Neutrophil (primary cell): ENCODE measurements at regions not wholly inside any gene's neighbourhood (a gene's known extent, or its start where the extent isn't known, plus 50 kb on each side); places are given as distances from the start of the nearest gene placed in this dataset.
"Not testable (repeated sequence)": the region's sequence is repeated elsewhere in the genome, so short reads cannot be mapped to it uniquely, and the experiment has no call there.

ENCODE experiments used
- H3K27ac ChIP-seq: fragments of 200-600 bp; sonication (generic); 2 replicates; pipeline ENCODE4 v1.5.1; 2016; ENCODE audit warnings: mild to moderate bottlenecking, moderate library complexity
- H3K27me3 ChIP-seq: fragments of 200-600 bp; sonication (generic); 2 replicates; pipeline ENCODE4 v1.6.0; 2016; ENCODE audit warnings: mild to moderate bottlenecking
- H3K36me3 ChIP-seq: fragments of 200-600 bp; sonication (generic); 2 replicates; pipeline ENCODE4 v1.5.1; 2017
- H3K4me1 ChIP-seq, 2 experiments: fragments of 200-600 bp in 1 of 2; sonication (generic) in 1 of 2; 1 replicate in 1 of 2; 2 replicates in 1 of 2; pipeline versions ENCODE4 v1.5.1 to v1.6.1; 2013 to 2016; ENCODE audit warnings: low read depth in 1 of 2, low read length in 1 of 2, mild to moderate bottlenecking in 1 of 2, moderate library complexity in 1 of 2; ENCODE audit not compliant: control insufficient read depth in 1 of 2, insufficient read depth in 1 of 2
- H3K4me3 ChIP-seq, 2 experiments: fragments of 200-600 bp in 1 of 2; sonication (generic) in 1 of 2; 1 replicate in 1 of 2; 2 replicates in 1 of 2; pipeline ENCODE4 v1.5.1; 2013 to 2016; ENCODE audit warnings: low read depth in 1 of 2, low read length in 1 of 2, mild to moderate bottlenecking in 1 of 2, moderate library complexity in 1 of 2
- H3K9me3 ChIP-seq: fragments of 200-600 bp; sonication (generic); 2 replicates; pipeline ENCODE4 v1.5.1; 2016
- TF ChIP-seq, protein P1 (sequence below): fragments of 200-600 bp; sonication (generic); IDR thresholded peaks from 2 replicates; pipeline ENCODE4 v1.5.1; 2016; ENCODE audit warnings: antibody characterized with exemption

DNA sequence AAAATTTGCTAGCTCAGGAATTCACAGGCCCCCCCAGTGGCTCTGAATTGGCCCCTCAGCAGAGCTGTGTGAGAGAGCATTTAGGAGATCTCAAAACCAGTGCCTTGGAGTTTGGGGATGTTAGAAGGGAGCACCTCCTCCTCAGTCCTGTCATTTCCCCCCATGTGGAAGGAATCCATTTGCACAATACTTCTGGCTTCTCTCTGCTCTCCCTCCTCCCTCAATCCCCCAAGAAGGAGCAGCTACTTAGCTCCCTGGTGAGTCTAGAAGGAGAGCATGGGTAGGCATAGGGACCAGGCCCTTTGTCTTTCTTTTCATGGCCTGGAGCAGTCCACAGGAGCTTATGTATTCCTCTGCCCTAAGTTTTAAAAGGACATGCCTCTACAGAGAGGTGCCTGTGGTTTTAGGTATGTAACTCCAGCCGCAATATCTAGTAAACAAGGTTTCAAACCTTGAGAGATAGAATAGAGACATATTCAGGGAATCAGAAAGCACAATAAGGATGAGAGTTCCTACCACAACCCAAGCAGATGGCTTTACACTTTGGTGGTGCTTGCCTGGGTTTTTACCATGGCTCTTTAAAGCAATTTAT is 199.4 kb downstream of the FCRL5 start:
- H3K9me3 ChIP-seq = no peaks in the 10 kb centered on the region
- H3K4me1 ChIP-seq = no peaks in the 10 kb centered on the region
- no peak overlapping the region for H3K4me3 ChIP-seq
- no peak overlapping the region for H3K27ac ChIP-seq
- no peaks in the 10 kb centered on the region for H3K36me3 ChIP-seq
- TF ChIP-seq, protein P1, sequence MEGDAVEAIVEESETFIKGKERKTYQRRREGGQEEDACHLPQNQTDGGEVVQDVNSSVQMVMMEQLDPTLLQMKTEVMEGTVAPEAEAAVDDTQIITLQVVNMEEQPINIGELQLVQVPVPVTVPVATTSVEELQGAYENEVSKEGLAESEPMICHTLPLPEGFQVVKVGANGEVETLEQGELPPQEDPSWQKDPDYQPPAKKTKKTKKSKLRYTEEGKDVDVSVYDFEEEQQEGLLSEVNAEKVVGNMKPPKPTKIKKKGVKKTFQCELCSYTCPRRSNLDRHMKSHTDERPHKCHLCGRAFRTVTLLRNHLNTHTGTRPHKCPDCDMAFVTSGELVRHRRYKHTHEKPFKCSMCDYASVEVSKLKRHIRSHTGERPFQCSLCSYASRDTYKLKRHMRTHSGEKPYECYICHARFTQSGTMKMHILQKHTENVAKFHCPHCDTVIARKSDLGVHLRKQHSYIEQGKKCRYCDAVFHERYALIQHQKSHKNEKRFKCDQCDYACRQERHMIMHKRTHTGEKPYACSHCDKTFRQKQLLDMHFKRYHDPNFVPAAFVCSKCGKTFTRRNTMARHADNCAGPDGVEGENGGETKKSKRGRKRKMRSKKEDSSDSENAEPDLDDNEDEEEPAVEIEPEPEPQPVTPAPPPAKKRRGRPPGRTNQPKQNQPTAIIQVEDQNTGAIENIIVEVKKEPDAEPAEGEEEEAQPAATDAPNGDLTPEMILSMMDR = no peak
- no peaks in the 10 kb centered on the region for H3K27me3 ChIP-seq

GRCh38 chr1:157352216-157352615 is 200.1 kb downstream of the FCRL5 start:
- H3K4me3 ChIP-seq = no peak overlapping the region
- no peak overlapping the region for H3K27ac ChIP-seq
- H3K27me3 ChIP-seq = no peaks in the 10 kb centered on the region
- no peaks in the 10 kb centered on the region for H3K36me3 ChIP-seq
- TF ChIP-seq, protein P1 = no peak
- no peaks in the 10 kb centered on the region for H3K9me3 ChIP-seq
- no peaks in the 10 kb centered on the region for H3K4me1 ChIP-seq

GRCh38 chr1:157351800-157352199 is 200.5 kb downstream of the FCRL5 start:
- not testable (repeated sequence) for H3K4me3 ChIP-seq, H3K4me1 ChIP-seq, H3K9me3 ChIP-seq, H3K27ac ChIP-seq, H3K27me3 ChIP-seq, H3K36me3 ChIP-seq

- Histone ChIP-seq H3K36me3 (no peaks in the 10 kb centered on the region), H3K9me3 (no peaks in the 10 kb centered on the region), H3K27me3 (no peaks in the 10 kb centered on the region), H3K27ac (no peak overlapping the region), H3K4me1 (no peaks in the 10 kb centered on the region), H3K4me3 (no peak overlapping the region)
- TF ChIP-seq, protein P1 = no peak
Observed at GRCh38 chr1:157348538-157349480, 203.5 kb downstream of the FCRL5 start.

DNA sequence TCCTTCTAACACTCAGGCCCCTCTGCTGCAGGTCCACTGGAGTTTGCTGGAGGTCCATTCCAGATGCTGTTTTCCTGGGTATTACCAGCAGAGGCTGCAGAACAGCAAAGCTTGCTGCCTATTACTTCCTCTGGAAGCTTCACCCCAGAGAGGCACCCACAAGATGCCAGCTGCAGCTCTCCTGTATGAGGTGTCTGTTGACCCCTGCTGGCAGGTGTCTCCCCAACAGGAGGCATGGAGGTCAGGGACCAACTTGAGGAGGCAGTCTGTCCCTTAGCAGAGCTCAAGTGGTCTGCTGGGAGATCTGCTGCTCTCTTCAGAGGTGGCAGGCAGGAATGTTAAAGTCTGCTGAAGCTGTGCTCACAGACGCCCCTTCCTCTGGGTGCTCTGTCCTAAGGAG is 204.8 kb downstream of the FCRL5 start:
- Histone ChIP-seq H3K36me3 (no peaks in the 10 kb centered on the region), H3K4me3 (no peak overlapping the region), H3K27me3 (no peaks in the 10 kb centered on the region), H3K27ac (no peak overlapping the region), H3K9me3 (no peaks in the 10 kb centered on the region), H3K4me1 (no peaks in the 10 kb centered on the region)
- TF ChIP-seq, protein P1 = no peak

GRCh38 chr1:157337785-157338184 is 199.6 kb upstream of the ETV3 start:
- H3K9me3 ChIP-seq, H3K36me3 ChIP-seq, H3K27ac ChIP-seq, H3K4me1 ChIP-seq, H3K27me3 ChIP-seq, H3K4me3 ChIP-seq: not testable (repeated sequence)
